ENCODE measurements at regions not wholly inside any gene's neighbourhood (a gene's known extent, or its start where the extent isn't known, plus 50 kb on each side); places are given as distances from the start of the nearest gene placed in this dataset.

DNA sequence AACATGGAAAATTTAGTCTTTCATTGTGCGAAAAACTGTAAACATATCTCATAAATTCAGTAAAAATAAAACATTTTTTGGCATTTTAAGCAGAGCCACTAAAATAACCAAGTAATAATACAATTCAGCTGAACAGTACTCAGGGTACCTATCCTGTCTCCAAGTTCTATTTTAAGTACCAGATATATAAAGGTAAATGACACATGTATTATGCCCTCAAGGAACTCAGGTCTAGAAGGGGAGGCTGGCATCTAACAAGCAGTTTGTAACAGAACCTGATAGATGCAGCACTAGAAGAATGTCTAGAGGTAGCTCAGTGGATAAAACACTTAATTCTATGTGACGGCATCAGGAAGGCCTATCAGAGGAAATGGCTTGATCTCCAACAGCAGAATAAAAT is 112.2 kb downstream of the CRPPA start:
- TF ChIP-seq POLR2A (IDR thresholded peaks at IDR 0.05; ENCODE audit: low read depth, low read length) (no peak), POLR2AphosphoS5 (IDR thresholded peaks at IDR 0.05; ENCODE audit: low read depth, low read length) (no peak)

All from GM12892 (cell line).